ENCODE measurements at regions not wholly inside any gene's neighbourhood (a gene's known extent, or its start where the extent isn't known, plus 50 kb on each side); places are given as distances from the start of the nearest gene placed in this dataset.

DNA sequence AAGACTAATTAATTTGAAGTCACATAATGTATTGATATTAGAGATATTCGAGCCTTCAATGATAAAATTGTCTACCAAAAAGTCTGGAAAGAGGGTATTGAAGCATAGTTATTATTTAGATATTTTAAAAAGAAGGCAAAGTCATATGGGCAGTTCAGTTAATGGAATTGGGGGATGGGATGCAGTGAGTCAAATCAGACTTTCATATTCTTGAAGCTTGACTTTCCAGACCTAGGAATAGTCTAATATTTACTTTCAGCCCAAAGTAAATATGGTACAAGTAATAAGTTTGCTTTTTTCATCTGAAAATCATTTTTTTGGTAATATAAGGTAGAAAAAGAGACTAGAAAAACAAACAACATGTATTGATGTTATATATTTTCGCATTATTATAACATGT is 2017.8 kb downstream of the C4orf33 start:
- POLR2A ChIA-PET, result no interaction called here
- CTCF ChIA-PET, result no interaction called here
- H3K4me3 Mint-ChIP-seq (ENCODE audit: unreplicated experiment), result no peak overlapping the region

GRCh38 chr4:131119661-131120060 is 2023.7 kb downstream of the C4orf33 start:
- no peaks in the 10 kb centered on the region for H3K27me3 Mint-ChIP-seq (ENCODE audit: insufficient read depth, unreplicated experiment)
- POLR2A ChIA-PET, result no interaction called here
- no peaks in the 10 kb centered on the region for H3K9me3 Mint-ChIP-seq (ENCODE audit: unreplicated experiment)
- BruUV-seq (replicated peaks), result no TSS peak
- no peak for DNase-seq
- no peaks in the 10 kb centered on the region for H3K36me3 ChIP-seq (ENCODE audit: control insufficient read depth, insufficient read depth, low read length)
- intact Hi-C loops (cut with micrococcal nuclease; ENCODE audit: unreplicated experiment), result no loop called here
- H3K4me1 ChIP-seq, result no peaks in the 10 kb centered on the region
- CTCF ChIA-PET, result no interaction called here
- no peak for TF ChIP-seq CTCF (IDR thresholded peaks at IDR 0.05; ENCODE audit: insufficient read depth in 1 of 2, low read depth in 1 of 2, low read length in 1 of 2, severe bottlenecking in 1 of 2, unreplicated experiment in 1 of 2)
- H3K36me3 Mint-ChIP-seq (ENCODE audit: insufficient read depth, unreplicated experiment), result no peaks in the 10 kb centered on the region
- no peak overlapping the region for H3K27ac Mint-ChIP-seq (ENCODE audit: unreplicated experiment)
- H3K27me3 ChIP-seq (replicated peaks; ENCODE audit: control insufficient read depth, insufficient read depth, low read length), result no peaks in the 10 kb centered on the region
- no peaks in the 10 kb centered on the region for H3K4me1 Mint-ChIP-seq (ENCODE audit: low read depth, unreplicated experiment)
- no peak overlapping the region for H3K4me3 ChIP-seq (ENCODE audit: low read depth, low read length)
- no peaks in the 10 kb centered on the region for H3K9me3 ChIP-seq
- H3K4me3 Mint-ChIP-seq (ENCODE audit: unreplicated experiment), result no peak overlapping the region

More for the DNA sequence above, 2017.8 kb downstream of the C4orf33 start:
- Histone ChIP-seq H3K9me3 (no peaks in the 10 kb centered on the region), H3K4me1 (no peaks in the 10 kb centered on the region), H3K27me3 (replicated peaks; ENCODE audit: control insufficient read depth, insufficient read depth, low read length) (no peaks in the 10 kb centered on the region), H3K4me3 (ENCODE audit: low read depth, low read length) (no peak overlapping the region), H3K36me3 (ENCODE audit: control insufficient read depth, insufficient read depth, low read length) (no peaks in the 10 kb centered on the region)
- Mint-ChIP-seq H3K36me3 (ENCODE audit: insufficient read depth, unreplicated experiment) (no peaks in the 10 kb centered on the region), H3K27ac (ENCODE audit: unreplicated experiment) (no peak overlapping the region), H3K27me3 (ENCODE audit: insufficient read depth, unreplicated experiment) (no peaks in the 10 kb centered on the region), H3K9me3 (ENCODE audit: unreplicated experiment) (no peaks in the 10 kb centered on the region), H3K4me1 (ENCODE audit: low read depth, unreplicated experiment) (no peaks in the 10 kb centered on the region)
- intact Hi-C loops (cut with micrococcal nuclease; ENCODE audit: unreplicated experiment), result no loop called here
- no peak for DNase-seq
- no TSS peak for BruUV-seq (replicated peaks)
- no peak for TF ChIP-seq CTCF (IDR thresholded peaks at IDR 0.05; ENCODE audit: insufficient read depth in 1 of 2, low read depth in 1 of 2, low read length in 1 of 2, severe bottlenecking in 1 of 2, unreplicated experiment in 1 of 2)

DNA sequence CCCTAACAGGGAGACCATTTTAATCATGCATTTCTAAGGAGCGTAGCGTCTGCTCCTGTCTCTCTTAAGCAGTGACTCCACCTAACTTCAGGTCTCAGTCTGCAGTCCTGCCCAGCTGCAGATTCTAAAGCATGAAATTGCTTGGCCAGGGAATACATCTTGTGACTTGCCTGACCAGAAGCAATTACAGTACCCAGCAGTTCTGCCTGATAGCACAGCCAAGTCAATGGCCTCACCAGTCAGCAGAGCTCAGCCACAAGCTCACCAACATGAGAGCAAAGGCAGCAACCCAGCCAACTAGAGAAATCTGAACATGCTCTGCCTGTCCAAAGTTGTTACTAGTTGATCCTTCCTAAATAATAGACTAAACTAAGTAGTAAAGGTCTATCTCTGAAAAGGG is 2011.9 kb upstream of the PCDH10 start:
- no peak for DNase-seq
- H3K9me3 ChIP-seq, result no peaks in the 10 kb centered on the region
- no peak overlapping the region for H3K27ac Mint-ChIP-seq (ENCODE audit: unreplicated experiment)
- no peak for TF ChIP-seq CTCF (IDR thresholded peaks at IDR 0.05; ENCODE audit: insufficient read depth in 1 of 2, low read depth in 1 of 2, low read length in 1 of 2, severe bottlenecking in 1 of 2, unreplicated experiment in 1 of 2)
- ChIA-PET POLR2A (no interaction called here), CTCF (no interaction called here)
- H3K4me3 ChIP-seq (ENCODE audit: low read depth, low read length), result no peak overlapping the region
- no TSS peak for BruUV-seq (replicated peaks)
- H3K27me3 Mint-ChIP-seq (ENCODE audit: insufficient read depth, unreplicated experiment), result no peaks in the 10 kb centered on the region
- no peaks in the 10 kb centered on the region for H3K27me3 ChIP-seq (replicated peaks; ENCODE audit: control insufficient read depth, insufficient read depth, low read length)
- H3K4me1 Mint-ChIP-seq (ENCODE audit: low read depth, unreplicated experiment), result no peaks in the 10 kb centered on the region
- H3K36me3 ChIP-seq (ENCODE audit: control insufficient read depth, insufficient read depth, low read length), result no peaks in the 10 kb centered on the region
- no peaks in the 10 kb centered on the region for H3K36me3 Mint-ChIP-seq (ENCODE audit: insufficient read depth, unreplicated experiment)
- no peaks in the 10 kb centered on the region for H3K9me3 Mint-ChIP-seq (ENCODE audit: unreplicated experiment)
- H3K4me3 Mint-ChIP-seq (ENCODE audit: unreplicated experiment), result no peak overlapping the region
- intact Hi-C loops (cut with micrococcal nuclease; ENCODE audit: unreplicated experiment), result no loop called here
- no peaks in the 10 kb centered on the region for H3K4me1 ChIP-seq

Measured in Caco-2 (cell line).